Astrocyte of the cerebellum (primary cell): ENCODE measurements at regions not wholly inside any gene's neighbourhood (a gene's known extent, or its start where the extent isn't known, plus 50 kb on each side); places are given as distances from the start of the nearest gene placed in this dataset.

ENCODE experiments used
- DNase-seq: peaks from one replicate; pipeline ENCODE4 v3.0.0-alpha.2; 2011; ENCODE audit warnings: low read depth
- H3K4me3 ChIP-seq: 2 replicates; pipeline ENCODE4 v1.5.1; 2011; ENCODE audit warnings: mild to moderate bottlenecking, low read depth, low read length, moderate library complexity
- CTCF ChIP-seq: IDR thresholded peaks from 2 replicates; pipeline ENCODE4 v1.5.1; 2012; ENCODE audit warnings: low read length, low read depth, moderate library complexity, mild to moderate bottlenecking; ENCODE audit errors: missing control alignments
- in situ Hi-C: cut with HindIII; loops from 2 replicates; pipeline ENCODE4 v1.10.0; 2017; ENCODE audit warnings: low sequenced_read_pairs

- no peak for TF ChIP-seq CTCF
- no peak for DNase-seq
- in situ Hi-C loops, result no loop called here
- no peak overlapping the region for H3K4me3 ChIP-seq
Measured at GRCh38 chr9:14967450-14968321, 57.5 kb upstream of the FREM1 start.

GRCh38 chr9:14962193-14962882 lies 52.1 kb upstream of the FREM1 start:
- DNase-seq, result no peak
- no peak for TF ChIP-seq CTCF
- in situ Hi-C loops, result no loop called here
- H3K4me3 ChIP-seq, result no peak overlapping the region

- in situ Hi-C loops, result no loop called here
- TF ChIP-seq CTCF, result no peak
- DNase-seq, result no peak
- H3K4me3 ChIP-seq, result no peak overlapping the region
Measured at GRCh38 chr9:14961372-14962068, 51.3 kb upstream of the FREM1 start.

GRCh38 chr9:14960881-14961280 lies 50.7 kb upstream of the FREM1 start:
- no peak for TF ChIP-seq CTCF
- no peak for DNase-seq
- H3K4me3 ChIP-seq, result no peak overlapping the region
- in situ Hi-C loops, result no loop called here
